Osteocyte (in vitro differentiated cells): ENCODE measurements at regions not wholly inside any gene's neighbourhood (a gene's known extent, or its start where the extent isn't known, plus 50 kb on each side); places are given as distances from the start of the nearest gene placed in this dataset.

Experiments used
- DNase-seq: peaks from one replicate; pipeline ENCODE4 v3.0.0; 2021; ENCODE audit warnings: mixed read lengths; ENCODE audit not compliant: unreplicated experiment; ENCODE audit errors: extremely low spot score
- H3K27ac Mint-ChIP-seq: one replicate; pipeline ENCODE4 v1.8.0; 2021; ENCODE audit warnings: mild to moderate bottlenecking, mixed read lengths; ENCODE audit not compliant: unreplicated experiment
- H3K27me3 Mint-ChIP-seq: one replicate; pipeline ENCODE4 v1.8.0; 2021; ENCODE audit warnings: mixed read lengths; ENCODE audit not compliant: unreplicated experiment
- H3K36me3 Mint-ChIP-seq: one replicate; pipeline ENCODE4 v1.8.0; 2021; ENCODE audit warnings: mixed read lengths; ENCODE audit not compliant: unreplicated experiment
- H3K4me1 Mint-ChIP-seq: one replicate; pipeline ENCODE4 v1.8.0; 2021; ENCODE audit warnings: mixed read lengths; ENCODE audit not compliant: unreplicated experiment
- H3K4me3 Mint-ChIP-seq: one replicate; pipeline ENCODE4 v1.8.0; 2021; ENCODE audit warnings: mild to moderate bottlenecking, moderate library complexity, mixed read lengths; ENCODE audit not compliant: unreplicated experiment
- H3K9me3 Mint-ChIP-seq: one replicate; pipeline ENCODE4 v1.8.0; 2021; ENCODE audit warnings: mixed read lengths; ENCODE audit not compliant: unreplicated experiment
- TF ChIP-seq, protein P1 (sequence below): fragments of 200-600 bp; sonication (generic); IDR thresholded peaks from 2 replicates; pipeline ENCODE4 v1.5.0; 2021; ENCODE audit warnings: antibody characterized with exemption, mild to moderate bottlenecking, moderate library complexity

DNA sequence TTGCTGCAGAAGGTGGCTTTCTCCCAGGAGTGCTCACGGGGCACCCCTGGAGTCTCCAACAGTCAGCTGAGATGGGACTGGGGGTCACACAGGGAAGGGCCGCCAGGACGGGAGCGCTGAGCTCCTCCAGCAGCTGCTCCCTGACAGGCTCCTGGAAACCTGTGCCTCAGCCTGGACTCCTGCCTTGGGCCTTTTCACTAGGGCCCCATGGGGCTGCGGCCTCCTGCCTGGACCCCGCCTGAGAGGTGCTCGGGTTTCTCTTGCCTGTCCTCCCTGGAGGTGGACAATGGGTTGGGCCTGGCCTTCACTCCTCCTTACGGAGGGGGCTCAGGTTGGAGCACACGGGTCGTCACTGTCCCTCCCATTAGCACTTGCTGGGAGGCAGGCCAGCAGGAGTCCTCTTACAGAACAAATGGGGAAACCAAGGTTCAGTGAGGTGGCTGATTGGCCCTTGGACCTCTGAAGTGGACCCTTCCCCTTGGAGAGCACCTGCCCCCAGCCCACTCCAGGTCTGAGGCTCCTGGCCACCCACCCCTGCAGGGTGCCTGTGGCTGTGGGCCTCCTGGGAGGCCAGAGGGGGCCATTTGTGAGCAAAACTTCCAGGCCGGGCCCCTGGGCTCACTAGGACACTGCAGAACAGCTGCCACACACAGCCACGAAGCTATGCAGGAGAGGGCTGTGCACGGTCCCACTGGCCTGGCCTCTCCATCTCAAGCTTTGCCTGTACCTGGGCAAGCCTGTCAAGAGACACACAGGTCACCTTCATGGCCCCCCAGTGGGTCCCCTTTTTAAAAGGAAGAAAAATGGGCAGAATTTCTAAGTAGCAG is 57.1 kb upstream of the ODC1 start:
- no peak overlapping the region for H3K27ac Mint-ChIP-seq
- H3K4me3 Mint-ChIP-seq: no peak overlapping the region
- H3K9me3 Mint-ChIP-seq: no peaks in the 10 kb centered on the region
- no peaks in the 10 kb centered on the region for H3K4me1 Mint-ChIP-seq
- H3K36me3 Mint-ChIP-seq: no peaks in the 10 kb centered on the region
- H3K27me3 Mint-ChIP-seq: peaks cover 35% of the 10 kb centered on the region
- peak; percentile 73 for DNase-seq
- TF ChIP-seq, protein P1, sequence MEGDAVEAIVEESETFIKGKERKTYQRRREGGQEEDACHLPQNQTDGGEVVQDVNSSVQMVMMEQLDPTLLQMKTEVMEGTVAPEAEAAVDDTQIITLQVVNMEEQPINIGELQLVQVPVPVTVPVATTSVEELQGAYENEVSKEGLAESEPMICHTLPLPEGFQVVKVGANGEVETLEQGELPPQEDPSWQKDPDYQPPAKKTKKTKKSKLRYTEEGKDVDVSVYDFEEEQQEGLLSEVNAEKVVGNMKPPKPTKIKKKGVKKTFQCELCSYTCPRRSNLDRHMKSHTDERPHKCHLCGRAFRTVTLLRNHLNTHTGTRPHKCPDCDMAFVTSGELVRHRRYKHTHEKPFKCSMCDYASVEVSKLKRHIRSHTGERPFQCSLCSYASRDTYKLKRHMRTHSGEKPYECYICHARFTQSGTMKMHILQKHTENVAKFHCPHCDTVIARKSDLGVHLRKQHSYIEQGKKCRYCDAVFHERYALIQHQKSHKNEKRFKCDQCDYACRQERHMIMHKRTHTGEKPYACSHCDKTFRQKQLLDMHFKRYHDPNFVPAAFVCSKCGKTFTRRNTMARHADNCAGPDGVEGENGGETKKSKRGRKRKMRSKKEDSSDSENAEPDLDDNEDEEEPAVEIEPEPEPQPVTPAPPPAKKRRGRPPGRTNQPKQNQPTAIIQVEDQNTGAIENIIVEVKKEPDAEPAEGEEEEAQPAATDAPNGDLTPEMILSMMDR: no peak

DNA sequence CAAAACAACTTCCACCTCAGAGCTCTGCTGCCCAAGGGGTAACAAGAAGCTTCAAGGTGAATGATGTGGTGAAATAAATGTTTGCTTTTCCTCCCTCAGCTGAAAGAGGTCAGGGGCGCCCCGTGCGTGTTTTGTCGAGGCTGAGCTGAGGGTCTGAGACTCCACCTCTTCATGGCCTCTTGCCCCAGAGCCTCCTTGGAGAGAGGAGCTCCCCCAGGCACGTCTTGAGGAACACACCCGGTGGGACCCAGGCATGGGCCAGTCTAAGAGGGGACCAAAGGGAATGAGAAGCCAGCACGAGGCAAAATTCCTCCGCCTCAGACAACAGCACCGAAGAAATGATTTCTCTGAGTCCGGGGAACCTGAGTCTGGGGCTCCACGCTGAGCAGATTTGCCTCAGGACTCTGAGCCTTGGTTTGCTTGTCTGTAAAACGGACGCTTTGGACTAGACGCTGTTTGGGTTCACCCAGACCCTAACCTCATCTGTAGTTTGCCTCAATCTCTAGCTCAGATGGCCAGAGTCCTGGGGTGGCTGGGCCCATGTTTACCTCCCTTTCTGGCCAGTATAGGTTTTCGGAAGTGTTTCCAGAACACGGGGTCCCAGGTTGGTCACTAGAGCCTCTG is 56.4 kb upstream of the ODC1 start:
- peak; percentile 72 for DNase-seq
- no peak overlapping the region for H3K27ac Mint-ChIP-seq
- peaks cover 29% of the 10 kb centered on the region for H3K27me3 Mint-ChIP-seq
- no peaks in the 10 kb centered on the region for H3K4me1 Mint-ChIP-seq
- no peaks in the 10 kb centered on the region for H3K9me3 Mint-ChIP-seq
- no peak overlapping the region for H3K4me3 Mint-ChIP-seq
- TF ChIP-seq, protein P1: no peak
- no peaks in the 10 kb centered on the region for H3K36me3 Mint-ChIP-seq

DNA sequence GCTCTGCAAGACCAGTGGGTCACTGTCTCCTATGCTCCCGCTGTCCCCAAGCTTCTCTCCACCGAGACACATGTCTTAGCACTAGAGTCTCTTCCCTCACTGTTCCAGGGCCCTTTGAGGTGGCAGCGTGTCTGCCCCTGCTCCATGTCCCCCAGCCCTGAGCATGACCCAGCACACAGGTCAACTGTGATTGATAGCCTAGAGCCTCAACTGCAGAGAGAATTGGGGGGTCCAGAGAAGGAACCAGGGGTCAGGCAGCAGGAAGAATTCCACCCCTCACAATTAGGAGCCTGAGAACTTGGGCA is 54.6 kb upstream of the ODC1 start:
- peak; percentile 46 for DNase-seq
- Mint-ChIP-seq H3K4me3 (no peak overlapping the region), H3K9me3 (no peaks in the 10 kb centered on the region), H3K36me3 (no peaks in the 10 kb centered on the region), H3K27ac (no peak overlapping the region), H3K27me3 (peaks cover 18% of the 10 kb centered on the region), H3K4me1 (peaks cover 3% of the 10 kb centered on the region)
- TF ChIP-seq, protein P1: no peak

DNA sequence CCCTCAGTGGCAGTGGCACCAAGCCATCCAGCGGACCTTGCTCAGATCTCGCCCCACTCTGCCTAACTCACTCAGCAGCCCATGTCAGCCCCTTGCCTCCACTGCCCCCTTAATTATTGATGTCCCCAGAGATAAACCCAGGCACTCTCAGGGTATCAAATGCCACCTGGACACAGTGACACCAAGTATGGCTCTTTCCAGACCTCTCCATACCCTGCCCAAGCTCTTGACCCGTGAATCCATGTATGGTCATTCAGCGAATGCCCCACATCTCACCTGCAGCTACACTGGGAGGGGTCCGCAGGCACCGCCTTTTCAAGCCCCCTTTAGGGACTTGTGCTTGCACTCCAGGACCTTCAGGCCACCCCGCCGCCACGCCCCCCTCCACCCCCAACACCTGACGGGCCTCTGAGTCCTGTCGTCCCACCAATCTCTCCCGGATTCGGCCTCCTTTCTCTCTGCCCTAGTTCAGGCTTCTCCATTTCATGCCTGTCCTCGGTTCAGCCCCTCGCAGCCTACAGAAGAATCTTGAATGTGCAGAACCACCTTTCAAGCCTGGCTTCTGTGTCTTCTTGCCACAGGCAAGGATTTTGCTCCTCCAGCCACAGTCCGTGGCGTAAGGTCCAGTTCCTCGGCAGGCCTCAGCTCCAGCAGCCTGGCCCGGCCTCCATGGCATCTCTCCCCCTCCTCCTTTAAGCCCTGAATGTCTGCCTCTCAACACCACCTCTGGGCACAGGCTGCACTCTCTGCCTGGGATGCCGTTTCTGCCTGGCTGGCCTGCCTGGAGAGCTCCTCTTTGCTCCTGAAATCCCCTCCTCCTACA is 54.1 kb upstream of the ODC1 start:
- Mint-ChIP-seq H3K27ac (no peak overlapping the region), H3K4me3 (no peak overlapping the region)

More for the DNA sequence above, 54.1 kb upstream of the ODC1 start:
- Mint-ChIP-seq H3K27me3 (peaks cover 18% of the 10 kb centered on the region), H3K9me3 (no peaks in the 10 kb centered on the region), H3K4me1 (peaks cover 3% of the 10 kb centered on the region), H3K36me3 (no peaks in the 10 kb centered on the region)
- TF ChIP-seq, protein P1: no peak
- peak; percentile 56 for DNase-seq
